HFFc6 (cell line): ENCODE measurements at regions not wholly inside any gene's neighbourhood (a gene's known extent, or its start where the extent isn't known, plus 50 kb on each side); places are given as distances from the start of the nearest gene placed in this dataset.
"Not testable (repeated sequence)": the region's sequence is repeated elsewhere in the genome, so short reads cannot be mapped to it uniquely, and the experiment has no call there.

Source experiments
- DNase-seq: peaks from one replicate; pipeline ENCODE4 v3.0.0-alpha.2; 2018
- H3K27ac Mint-ChIP-seq: 2 replicates; pipeline ENCODE4 v1.8.0; 2020; ENCODE audit warnings: mild to moderate bottlenecking, mixed read lengths
- H3K27me3 Mint-ChIP-seq: 2 replicates; pipeline ENCODE4 v1.8.0; 2021; ENCODE audit warnings: mild to moderate bottlenecking, moderate library complexity, mixed read lengths; ENCODE audit not compliant: insufficient read depth
- H3K36me3 Mint-ChIP-seq: 2 replicates; pipeline ENCODE4 v1.8.0; 2021; ENCODE audit warnings: low read depth, mixed read lengths
- H3K4me1 Mint-ChIP-seq: 2 replicates; pipeline ENCODE4 v1.8.0; 2020; ENCODE audit warnings: low read depth, mixed read lengths
- H3K4me3 Mint-ChIP-seq: 2 replicates; pipeline ENCODE4 v1.8.0; 2020; ENCODE audit warnings: mild to moderate bottlenecking, moderate library complexity, mixed read lengths
- H3K9me3 Mint-ChIP-seq: 2 replicates; pipeline ENCODE4 v1.8.0; 2020; ENCODE audit warnings: mild to moderate bottlenecking, mixed read lengths
- CTCF ChIP-seq: fragments of 200-600 bp; sonication (generic); IDR thresholded peaks from 2 replicates; pipeline ENCODE4 v1.5.0; 2021; ENCODE audit warnings: antibody characterized with exemption, mild to moderate bottlenecking

GRCh38 chr9:79481846-79482477, 89.8 kb upstream of the TLE4 start:
- Mint-ChIP-seq H3K4me1 (peaks cover 33% of the 10 kb centered on the region), H3K27me3 (no peaks in the 10 kb centered on the region), H3K36me3 (no peaks in the 10 kb centered on the region), H3K4me3 (no peak overlapping the region), H3K9me3 (no peaks in the 10 kb centered on the region), H3K27ac (no peak overlapping the region)
- no peak for TF ChIP-seq CTCF
- DNase-seq = no peak

GRCh38 chr9:79485258-79485657, 86.5 kb upstream of the TLE4 start:
- H3K4me3 Mint-ChIP-seq = no peak overlapping the region

GRCh38 chr9:79489261-79490000, 82.3 kb upstream of the TLE4 start:
- DNase-seq = peak; percentile 91
- peaks cover 10% of the 10 kb centered on the region for H3K36me3 Mint-ChIP-seq
- H3K27me3 Mint-ChIP-seq = no peaks in the 10 kb centered on the region; the same call in 1 of the 2 replicates
- H3K9me3 Mint-ChIP-seq = peaks cover 9% of the 10 kb centered on the region
- H3K4me1 Mint-ChIP-seq = peaks cover 68% of the 10 kb centered on the region
- peak overlapping the region; percentile 79 for H3K27ac Mint-ChIP-seq
- no peak for TF ChIP-seq CTCF
- H3K4me3 Mint-ChIP-seq = peak overlapping the region; percentile 82

More at GRCh38 chr9:79485258-79485657, 86.5 kb upstream of the TLE4 start:
- H3K9me3 Mint-ChIP-seq = no peaks in the 10 kb centered on the region
- H3K27ac Mint-ChIP-seq = no peak overlapping the region
- no peak for TF ChIP-seq CTCF
- no peak for DNase-seq
- H3K36me3 Mint-ChIP-seq = no peaks in the 10 kb centered on the region
- H3K27me3 Mint-ChIP-seq = no peaks in the 10 kb centered on the region; the same call in 1 of the 2 replicates
- H3K4me1 Mint-ChIP-seq = peaks cover 43% of the 10 kb centered on the region

GRCh38 chr9:79490657-79491248, 81.0 kb upstream of the TLE4 start:
- Mint-ChIP-seq H3K27ac (no peak overlapping the region), H3K4me1 (peaks cover 68% of the 10 kb centered on the region), H3K36me3 (peaks cover 10% of the 10 kb centered on the region), H3K27me3 (no peaks in the 10 kb centered on the region; the same call in 1 of the 2 replicates), H3K9me3 (peaks cover 9% of the 10 kb centered on the region), H3K4me3 (no peak overlapping the region)
- TF ChIP-seq CTCF = no peak
- no peak for DNase-seq

GRCh38 chr9:79492092-79493009, 79.4 kb upstream of the TLE4 start:
- Mint-ChIP-seq H3K36me3 (peaks cover 10% of the 10 kb centered on the region), H3K4me3 (no peak overlapping the region), H3K27ac (peak overlapping the region; percentile 8; the same call in 1 of the 2 replicates), H3K9me3 (peaks cover 9% of the 10 kb centered on the region), H3K4me1 (peaks cover 68% of the 10 kb centered on the region), H3K27me3 (no peaks in the 10 kb centered on the region; the same call in 1 of the 2 replicates)
- TF ChIP-seq CTCF = no peak
- DNase-seq = peak; percentile 41

GRCh38 chr9:79500196-79500864, 71.4 kb upstream of the TLE4 start:
- H3K4me1 Mint-ChIP-seq = peaks cover 13% of the 10 kb centered on the region
- H3K27me3 Mint-ChIP-seq, H3K4me3 Mint-ChIP-seq, H3K27ac Mint-ChIP-seq, H3K36me3 Mint-ChIP-seq, H3K9me3 Mint-ChIP-seq, DNase-seq: not testable (repeated sequence)
